OCI-LY1 (cell line): ENCODE measurements at regions not wholly inside any gene's neighbourhood (a gene's known extent, or its start where the extent isn't known, plus 50 kb on each side); places are given as distances from the start of the nearest gene placed in this dataset.

Source experiments
- H2AFZ ChIP-seq: fragments of 200-600 bp; sonication (generic), shearing (Covaris generic); 2 replicates; pipeline ENCODE4 v1.6.0; 2014; ENCODE audit warnings: antibody characterized with exemption, mild to moderate bottlenecking, low read length
- H3F3A ChIP-seq: fragments of 200-600 bp; sonication (generic), shearing (Covaris generic); 2 replicates; pipeline ENCODE4 v1.6.0; 2014; ENCODE audit warnings: mild to moderate bottlenecking, antibody characterized with exemption, low read length, moderate library complexity; ENCODE audit not compliant: insufficient read depth
- H3K27ac ChIP-seq: fragments of 200-600 bp; sonication (generic); 2 replicates; pipeline ENCODE4 v1.5.1; 2014; ENCODE audit warnings: low read length, mixed run types, mild to moderate bottlenecking, low read depth; ENCODE audit not compliant: poor library complexity, severe bottlenecking
- H3K27me3 ChIP-seq: fragments of 200-600 bp; sonication (generic); 2 replicates; pipeline ENCODE4 v1.6.0; 2014; ENCODE audit warnings: antibody characterized with exemption, mild to moderate bottlenecking, low read length, moderate library complexity; ENCODE audit not compliant: insufficient read depth
- H3K36me3 ChIP-seq: fragments of 200-600 bp; sonication (generic); 2 replicates; pipeline ENCODE4 v1.6.1; 2014; ENCODE audit warnings: mild to moderate bottlenecking, antibody characterized with exemption, low read length, moderate library complexity, mixed read lengths; ENCODE audit not compliant: insufficient read depth
- H3K4me1 ChIP-seq: fragments of 200-600 bp; sonication (generic); 2 replicates; pipeline ENCODE4 v1.5.1; 2014; ENCODE audit warnings: mild to moderate bottlenecking, low read length, moderate library complexity; ENCODE audit not compliant: insufficient read depth, severe bottlenecking
- H3K4me2 ChIP-seq: fragments of 200-600 bp; sonication (generic), shearing (Covaris generic); 2 replicates; pipeline ENCODE4 v1.6.1; 2014; ENCODE audit warnings: low read length
- H3K4me3 ChIP-seq: fragments of 200-600 bp; sonication (generic); 2 replicates; pipeline ENCODE4 v1.5.1; 2014; ENCODE audit warnings: low read length, low read depth, mild to moderate bottlenecking, mixed read lengths; ENCODE audit not compliant: poor library complexity, severe bottlenecking
- H3K79me2 ChIP-seq: fragments of 200-600 bp; shearing (Covaris generic); 2 replicates; pipeline ENCODE4 v1.6.1; 2016; ENCODE audit warnings: mixed run types, low read length, mixed read lengths; ENCODE audit not compliant: insufficient read depth
- H3K9ac ChIP-seq: fragments of 200-600 bp; sonication (generic), shearing (Covaris generic); 2 replicates; pipeline ENCODE4 v1.6.1; 2014; ENCODE audit warnings: mild to moderate bottlenecking, low read length, mixed read lengths
- H3K9me2 ChIP-seq: fragments of 200-600 bp; sonication (generic), shearing (Covaris generic); 2 replicates; pipeline ENCODE4 v1.6.1; 2014; ENCODE audit warnings: low read depth, mild to moderate bottlenecking, low read length, mixed read lengths
- H3K9me3 ChIP-seq: fragments of 200-600 bp; shearing (Covaris generic); 2 replicates; pipeline ENCODE4 v1.6.1; 2014; ENCODE audit warnings: low read length, mixed read lengths
- H4K20me1 ChIP-seq: fragments of 200-600 bp; sonication (generic), shearing (Covaris generic); 2 replicates; pipeline ENCODE4 v1.6.0; 2016; ENCODE audit warnings: mild to moderate bottlenecking, low read length; ENCODE audit not compliant: insufficient read depth
- EZH2 ChIP-seq: fragments of 200-600 bp; sonication (generic), shearing (Covaris generic); IDR thresholded peaks from 2 replicates; pipeline ENCODE4 v1.8.0; 2017; ENCODE audit warnings: borderline replicate concordance, mixed run types, mild to moderate bottlenecking, antibody characterized with exemption, low read length, moderate library complexity, mixed read lengths
- TF ChIP-seq, protein P1 (sequence below): fragments of 200-600 bp; sonication (generic), shearing (Covaris generic); IDR thresholded peaks from 2 replicates; pipeline ENCODE4 v1.5.1; 2017; ENCODE audit warnings: mild to moderate bottlenecking, antibody characterized with exemption, low read length, moderate library complexity, mixed read lengths

DNA sequence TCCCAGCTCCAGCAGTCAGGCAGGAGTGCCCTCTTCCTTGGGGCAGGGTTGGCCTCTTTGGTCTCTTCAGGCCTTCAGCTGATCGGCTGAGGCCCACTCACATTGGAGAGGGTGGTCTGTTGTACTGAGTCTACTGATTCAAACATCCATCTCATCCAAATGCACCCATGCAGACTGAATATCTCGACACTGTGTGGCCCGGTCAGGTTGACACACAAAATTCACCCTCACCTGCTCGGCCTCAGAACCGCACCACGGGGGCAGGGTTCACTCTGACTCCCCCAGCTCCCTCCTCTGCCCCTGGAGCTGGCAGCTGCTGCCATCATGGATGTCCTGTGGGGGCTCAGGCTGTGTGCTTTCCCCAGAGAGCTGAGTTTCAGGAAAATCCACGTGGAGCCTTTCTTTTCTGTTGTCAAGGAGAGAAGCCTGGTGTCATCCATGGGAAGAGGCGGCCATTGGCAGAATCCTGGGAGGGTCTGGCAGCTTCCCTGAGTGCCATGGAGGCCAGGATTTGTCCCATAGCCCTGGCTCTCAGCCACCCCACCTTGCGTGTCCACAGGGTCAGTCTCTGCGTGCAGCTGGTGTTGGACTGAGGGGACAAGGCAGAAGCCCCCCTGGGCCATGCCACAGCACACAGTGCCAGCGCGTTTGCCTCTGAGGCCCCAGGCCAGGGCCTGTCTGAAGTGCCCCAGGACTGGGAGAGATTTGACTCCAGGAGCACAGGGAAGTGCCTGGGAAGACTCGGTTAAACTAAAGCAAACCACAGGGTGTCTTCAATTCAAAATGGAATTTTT is 114.1 kb downstream of the ERMARD start:
- H3K4me2 ChIP-seq: no peak overlapping the region
- H3K79me2 ChIP-seq: no peaks in the 10 kb centered on the region
- no peak overlapping the region for H2AFZ ChIP-seq
- no peak for TF ChIP-seq EZH2
- TF ChIP-seq, protein P1, sequence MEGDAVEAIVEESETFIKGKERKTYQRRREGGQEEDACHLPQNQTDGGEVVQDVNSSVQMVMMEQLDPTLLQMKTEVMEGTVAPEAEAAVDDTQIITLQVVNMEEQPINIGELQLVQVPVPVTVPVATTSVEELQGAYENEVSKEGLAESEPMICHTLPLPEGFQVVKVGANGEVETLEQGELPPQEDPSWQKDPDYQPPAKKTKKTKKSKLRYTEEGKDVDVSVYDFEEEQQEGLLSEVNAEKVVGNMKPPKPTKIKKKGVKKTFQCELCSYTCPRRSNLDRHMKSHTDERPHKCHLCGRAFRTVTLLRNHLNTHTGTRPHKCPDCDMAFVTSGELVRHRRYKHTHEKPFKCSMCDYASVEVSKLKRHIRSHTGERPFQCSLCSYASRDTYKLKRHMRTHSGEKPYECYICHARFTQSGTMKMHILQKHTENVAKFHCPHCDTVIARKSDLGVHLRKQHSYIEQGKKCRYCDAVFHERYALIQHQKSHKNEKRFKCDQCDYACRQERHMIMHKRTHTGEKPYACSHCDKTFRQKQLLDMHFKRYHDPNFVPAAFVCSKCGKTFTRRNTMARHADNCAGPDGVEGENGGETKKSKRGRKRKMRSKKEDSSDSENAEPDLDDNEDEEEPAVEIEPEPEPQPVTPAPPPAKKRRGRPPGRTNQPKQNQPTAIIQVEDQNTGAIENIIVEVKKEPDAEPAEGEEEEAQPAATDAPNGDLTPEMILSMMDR: no peak
- H3K4me3 ChIP-seq: no peak overlapping the region
- H3K9ac ChIP-seq: no peak overlapping the region
- no peaks in the 10 kb centered on the region for H3F3A ChIP-seq
- H3K9me3 ChIP-seq: no peaks in the 10 kb centered on the region
- no peaks in the 10 kb centered on the region for H3K36me3 ChIP-seq
- peaks cover 10% of the 10 kb centered on the region; the same call in 1 of the 2 replicates for H3K27me3 ChIP-seq
- H3K9me2 ChIP-seq: no peaks in the 10 kb centered on the region
- no peaks in the 10 kb centered on the region for H3K4me1 ChIP-seq
- no peaks in the 10 kb centered on the region for H4K20me1 ChIP-seq
- H3K27ac ChIP-seq: no peak overlapping the region

GRCh38 chr6:169864148-169865020 is 113.0 kb downstream of the ERMARD start:
- Histone ChIP-seq H4K20me1 (no peaks in the 10 kb centered on the region), H3K79me2 (no peaks in the 10 kb centered on the region), H3K4me1 (no peaks in the 10 kb centered on the region), H3K9ac (no peak overlapping the region), H3K27me3 (peaks cover 10% of the 10 kb centered on the region; the same call in 1 of the 2 replicates), H3K36me3 (no peaks in the 10 kb centered on the region), H3F3A (no peaks in the 10 kb centered on the region), H3K27ac (no peak overlapping the region), H3K9me3 (no peaks in the 10 kb centered on the region), H3K9me2 (no peaks in the 10 kb centered on the region), H3K4me3 (no peak overlapping the region), H3K4me2 (no peak overlapping the region), H2AFZ (no peak overlapping the region)
- TF ChIP-seq, protein P1: no peak
- no peak for TF ChIP-seq EZH2

DNA sequence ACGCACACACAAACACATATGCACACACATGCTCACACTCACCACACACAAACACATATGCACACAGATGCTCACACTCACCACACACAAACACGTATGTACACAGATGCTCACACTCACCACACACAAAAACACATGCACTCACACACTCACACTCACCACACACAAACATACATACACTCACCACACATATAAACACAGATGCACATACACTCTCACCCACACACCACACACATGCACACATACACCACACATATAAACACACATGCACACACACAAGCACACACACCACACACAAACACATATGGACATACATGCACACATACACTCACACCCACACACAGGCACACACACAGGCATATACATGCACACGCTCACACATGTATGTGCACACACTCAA is 112.3 kb downstream of the ERMARD start:
- Histone ChIP-seq H3K27ac (no peak overlapping the region), H3K9me2 (no peaks in the 10 kb centered on the region), H3K4me1 (no peaks in the 10 kb centered on the region), H3K4me2 (no peak overlapping the region), H3K9me3 (no peaks in the 10 kb centered on the region), H3F3A (no peaks in the 10 kb centered on the region), H3K4me3 (no peak overlapping the region), H2AFZ (no peak overlapping the region), H3K27me3 (peaks cover 10% of the 10 kb centered on the region; the same call in 1 of the 2 replicates), H3K79me2 (no peaks in the 10 kb centered on the region), H3K9ac (no peak overlapping the region), H3K36me3 (no peaks in the 10 kb centered on the region), H4K20me1 (no peaks in the 10 kb centered on the region)
- no peak for TF ChIP-seq EZH2
- TF ChIP-seq, protein P1: no peak
